ENCODE measurements at regions not wholly inside any gene's neighbourhood (a gene's known extent, or its start where the extent isn't known, plus 50 kb on each side); places are given as distances from the start of the nearest gene placed in this dataset.

GRCh38 chr4:36734334-36734733 is 452.9 kb downstream of the DTHD1 start:
- WGBS (ENCODE audit: low lambda C conversion rate, missing lambda C conversion rate): 95% methylated on average over 1 of the region's 1 CpG
- H2AFZ ChIP-seq: no peak overlapping the region
- no peaks in the 10 kb centered on the region for H3K27me3 ChIP-seq
- H3K4me1 ChIP-seq (ENCODE audit: insufficient read depth): no peaks in the 10 kb centered on the region
- TF ChIP-seq CTCF (IDR thresholded peaks at IDR 0.05; ENCODE audit: poor library complexity) (no peak), EZH2 (IDR thresholded peaks at IDR 0.05; ENCODE audit: borderline replicate concordance) (no peak), EZH2phosphoT487 (IDR thresholded peaks at IDR 0.05; ENCODE audit: low read depth, severe bottlenecking, unreplicated experiment) (no peak)
- H3K9me3 ChIP-seq (ENCODE audit: low read depth): no peaks in the 10 kb centered on the region
- no peak for DNase-seq (ENCODE audit: low spot score)
- H3K36me3 ChIP-seq (replicated peaks; ENCODE audit: insufficient read depth, low read depth): no peaks in the 10 kb centered on the region
- H3K27ac ChIP-seq: no peak overlapping the region
- H3K9me2 ChIP-seq (replicated peaks; ENCODE audit: insufficient read depth): no peaks in the 10 kb centered on the region
- no peak overlapping the region for H3K4me3 ChIP-seq
- H3K4me2 ChIP-seq: no peak overlapping the region
- H3K79me2 ChIP-seq: no peaks in the 10 kb centered on the region
- H4K20me1 ChIP-seq (ENCODE audit: insufficient read depth, poor library complexity, severe bottlenecking): no peaks in the 10 kb centered on the region

GRCh38 chr4:36737691-36738090 is 456.3 kb downstream of the DTHD1 start:
- TF ChIP-seq CTCF (IDR thresholded peaks at IDR 0.05; ENCODE audit: poor library complexity) (no peak), EZH2phosphoT487 (IDR thresholded peaks at IDR 0.05; ENCODE audit: low read depth, severe bottlenecking, unreplicated experiment) (no peak), EZH2 (IDR thresholded peaks at IDR 0.05; ENCODE audit: borderline replicate concordance) (no peak)
- no peak overlapping the region for H3K27ac ChIP-seq
- no peak overlapping the region for H2AFZ ChIP-seq
- H3K4me3 ChIP-seq: no peak overlapping the region
- no peaks in the 10 kb centered on the region for H3K9me2 ChIP-seq (replicated peaks; ENCODE audit: insufficient read depth)
- no peaks in the 10 kb centered on the region for H4K20me1 ChIP-seq (ENCODE audit: insufficient read depth, poor library complexity, severe bottlenecking)
- no peaks in the 10 kb centered on the region for H3K27me3 ChIP-seq
- H3K36me3 ChIP-seq (replicated peaks; ENCODE audit: insufficient read depth, low read depth): no peaks in the 10 kb centered on the region
- peaks cover 5% of the 10 kb centered on the region for H3K4me1 ChIP-seq (ENCODE audit: insufficient read depth)
- no peak overlapping the region for H3K4me2 ChIP-seq
- no peaks in the 10 kb centered on the region for H3K79me2 ChIP-seq
- no peaks in the 10 kb centered on the region for H3K9me3 ChIP-seq (ENCODE audit: low read depth)
- 73% methylated on average over 2 of the region's 2 CpGs for WGBS (ENCODE audit: low lambda C conversion rate, missing lambda C conversion rate)
- no peak for DNase-seq (ENCODE audit: low spot score)

- Histone ChIP-seq H3K27ac (no peak overlapping the region), H3K36me3 (replicated peaks; ENCODE audit: insufficient read depth, low read depth) (no peaks in the 10 kb centered on the region), H3K27me3 (no peaks in the 10 kb centered on the region), H3K4me1 (ENCODE audit: insufficient read depth) (peaks cover 5% of the 10 kb centered on the region), H3K79me2 (no peaks in the 10 kb centered on the region), H4K20me1 (ENCODE audit: insufficient read depth, poor library complexity, severe bottlenecking) (no peaks in the 10 kb centered on the region), H3K4me2 (no peak overlapping the region), H2AFZ (no peak overlapping the region), H3K4me3 (no peak overlapping the region), H3K9me2 (replicated peaks; ENCODE audit: insufficient read depth) (no peaks in the 10 kb centered on the region), H3K9me3 (ENCODE audit: low read depth) (no peaks in the 10 kb centered on the region)
- no peak for TF ChIP-seq EZH2 (IDR thresholded peaks at IDR 0.05; ENCODE audit: borderline replicate concordance)
- no peak for TF ChIP-seq EZH2phosphoT487 (IDR thresholded peaks at IDR 0.05; ENCODE audit: low read depth, severe bottlenecking, unreplicated experiment)
- no peak for TF ChIP-seq CTCF (IDR thresholded peaks at IDR 0.05; ENCODE audit: poor library complexity)
- WGBS (ENCODE audit: low lambda C conversion rate, missing lambda C conversion rate): 56% methylated on average over 6 of the region's 6 CpGs
- DNase-seq (ENCODE audit: low spot score): no peak
These were observed 459.4 kb downstream of the DTHD1 start for GRCh38 chr4:36740796-36741310.

Data from hepatocyte (in vitro differentiated cells).